Testis (tissue), 2 donors: ENCODE measurements at regions not wholly inside any gene's neighbourhood (a gene's known extent, or its start where the extent isn't known, plus 50 kb on each side); places are given as distances from the start of the nearest gene placed in this dataset.

ENCODE experiments used
- POLR2A ChIP-seq: fragments of 450-650 bp; IDR thresholded peaks from one replicate; pipeline ENCODE4 v1.6.1; 2017; ENCODE audit warnings: antibody characterized with exemption, mild to moderate bottlenecking, moderate library complexity
- TF ChIP-seq, protein P1 (sequence below), 3 experiments: fragments of 450-650 bp in 2 of 3; fragments of 200-600 bp in 1 of 3; sonication (generic) in 1 of 3; IDR thresholded peaks; one replicate each; pipeline ENCODE4 v1.5.1; 2016 to 2019; ENCODE audit warnings: antibody characterized with exemption in 3 of 3, mild to moderate bottlenecking in 2 of 3, moderate library complexity in 1 of 3

DNA sequence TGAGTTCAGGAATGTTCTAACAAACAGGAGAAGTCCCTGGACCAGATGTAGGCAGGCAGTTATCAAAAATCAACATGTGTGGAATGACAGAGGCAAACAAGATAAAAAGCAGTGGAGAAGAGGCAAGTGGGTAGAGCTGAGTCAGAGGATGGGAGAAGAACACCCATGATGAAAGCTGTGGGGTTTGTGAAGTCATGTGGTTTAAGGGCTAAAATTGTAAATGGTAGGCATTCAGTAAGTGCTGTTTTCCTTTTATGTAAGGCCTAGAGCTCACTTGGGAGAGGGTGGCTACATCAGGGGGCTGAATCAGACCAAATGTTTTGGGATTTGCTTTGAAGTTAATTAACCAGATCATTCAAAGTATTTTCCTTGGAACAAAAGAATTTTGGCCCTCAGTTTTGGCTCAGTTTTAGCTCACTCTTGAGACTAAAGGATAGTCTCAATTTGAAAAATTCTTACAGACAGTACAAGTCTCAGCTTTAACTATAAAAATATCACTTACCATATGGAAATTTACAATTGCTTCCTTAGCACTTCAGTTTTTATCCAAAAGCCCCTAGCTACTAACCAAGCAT lies 114.5 kb upstream of the PCDH7 start:
- TF ChIP-seq, protein P1, sequence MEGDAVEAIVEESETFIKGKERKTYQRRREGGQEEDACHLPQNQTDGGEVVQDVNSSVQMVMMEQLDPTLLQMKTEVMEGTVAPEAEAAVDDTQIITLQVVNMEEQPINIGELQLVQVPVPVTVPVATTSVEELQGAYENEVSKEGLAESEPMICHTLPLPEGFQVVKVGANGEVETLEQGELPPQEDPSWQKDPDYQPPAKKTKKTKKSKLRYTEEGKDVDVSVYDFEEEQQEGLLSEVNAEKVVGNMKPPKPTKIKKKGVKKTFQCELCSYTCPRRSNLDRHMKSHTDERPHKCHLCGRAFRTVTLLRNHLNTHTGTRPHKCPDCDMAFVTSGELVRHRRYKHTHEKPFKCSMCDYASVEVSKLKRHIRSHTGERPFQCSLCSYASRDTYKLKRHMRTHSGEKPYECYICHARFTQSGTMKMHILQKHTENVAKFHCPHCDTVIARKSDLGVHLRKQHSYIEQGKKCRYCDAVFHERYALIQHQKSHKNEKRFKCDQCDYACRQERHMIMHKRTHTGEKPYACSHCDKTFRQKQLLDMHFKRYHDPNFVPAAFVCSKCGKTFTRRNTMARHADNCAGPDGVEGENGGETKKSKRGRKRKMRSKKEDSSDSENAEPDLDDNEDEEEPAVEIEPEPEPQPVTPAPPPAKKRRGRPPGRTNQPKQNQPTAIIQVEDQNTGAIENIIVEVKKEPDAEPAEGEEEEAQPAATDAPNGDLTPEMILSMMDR (IDR thresholded peaks at IDR 0.05), result no peak
- TF ChIP-seq POLR2A, result no peak
